H7 (cell line): ENCODE measurements at regions not wholly inside any gene's neighbourhood (a gene's known extent, or its start where the extent isn't known, plus 50 kb on each side); places are given as distances from the start of the nearest gene placed in this dataset.

Experiments
- DNase-seq: peaks from one replicate; pipeline ENCODE4 v3.0.0; 2012
- H3K27me3 ChIP-seq: 2 replicates; pipeline ENCODE4 v1.6.0; 2011; ENCODE audit warnings: mild to moderate bottlenecking, low read length; ENCODE audit not compliant: control insufficient read depth, insufficient read depth
- H3K36me3 ChIP-seq: replicated peaks from 2 replicates; pipeline ENCODE4 v1.5.1; 2011; ENCODE audit warnings: low read length; ENCODE audit not compliant: control insufficient read depth, insufficient read depth
- H3K4me3 ChIP-seq: 2 replicates; pipeline ENCODE4 v1.5.1; 2011; ENCODE audit warnings: low read depth, mild to moderate bottlenecking, control low read depth, low read length, moderate library complexity; ENCODE audit not compliant: insufficient read depth

GRCh38 chr3:180808823-180809575 lies 103.5 kb upstream of the FXR1 start:
- no peak for DNase-seq
- Histone ChIP-seq H3K36me3 (no peaks in the 10 kb centered on the region), H3K4me3 (no peak overlapping the region), H3K27me3 (no peaks in the 10 kb centered on the region)

DNA sequence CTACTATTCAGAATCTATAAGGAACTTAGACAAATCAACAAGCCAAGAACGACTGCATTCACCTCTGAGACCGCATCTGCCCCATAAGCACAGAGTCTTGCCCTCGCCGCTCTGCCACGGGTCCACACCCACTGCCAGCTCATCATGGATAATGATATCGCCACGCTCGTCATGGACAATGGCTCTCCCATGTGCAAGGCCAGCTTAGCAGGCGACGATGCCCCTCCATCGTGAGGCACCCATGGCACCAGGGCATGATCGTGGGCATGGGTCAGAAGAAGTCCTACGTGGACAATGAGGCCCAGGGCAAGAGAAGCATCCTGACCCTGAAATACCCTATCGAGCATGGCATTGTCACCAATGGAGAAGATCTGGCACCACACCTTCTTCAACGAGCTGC lies 92.1 kb upstream of the FXR1 start:
- no peak for DNase-seq
- Histone ChIP-seq H3K4me3 (no peak overlapping the region), H3K36me3 (no peaks in the 10 kb centered on the region), H3K27me3 (no peaks in the 10 kb centered on the region)

- Histone ChIP-seq H3K36me3 (no peaks in the 10 kb centered on the region), H3K27me3 (no peaks in the 10 kb centered on the region), H3K4me3 (no peak overlapping the region)
- no peak for DNase-seq
Measured at GRCh38 chr3:180825964-180826363, 86.5 kb upstream of the FXR1 start.

DNA sequence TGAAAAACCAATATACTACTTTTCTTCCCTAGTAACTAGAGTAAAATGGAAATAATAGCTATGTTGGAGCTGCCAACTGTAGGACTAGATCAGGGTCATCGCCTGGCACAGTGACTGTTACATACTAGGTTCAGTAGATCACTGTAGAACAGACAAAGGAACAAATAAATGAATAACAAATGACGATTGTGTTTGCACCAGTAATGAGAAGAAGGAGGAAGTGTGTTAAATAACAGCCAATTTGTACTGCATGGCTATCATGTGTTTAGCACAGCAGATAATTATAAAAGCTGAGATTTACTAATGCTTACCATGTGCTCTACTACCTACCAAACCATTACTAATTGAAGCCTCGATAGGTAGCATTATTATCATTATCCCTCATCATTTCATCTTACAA lies 85.3 kb upstream of the FXR1 start:
- DNase-seq: no peak
- H3K36me3 ChIP-seq: no peaks in the 10 kb centered on the region
- no peak overlapping the region for H3K4me3 ChIP-seq
- no peaks in the 10 kb centered on the region for H3K27me3 ChIP-seq

DNA sequence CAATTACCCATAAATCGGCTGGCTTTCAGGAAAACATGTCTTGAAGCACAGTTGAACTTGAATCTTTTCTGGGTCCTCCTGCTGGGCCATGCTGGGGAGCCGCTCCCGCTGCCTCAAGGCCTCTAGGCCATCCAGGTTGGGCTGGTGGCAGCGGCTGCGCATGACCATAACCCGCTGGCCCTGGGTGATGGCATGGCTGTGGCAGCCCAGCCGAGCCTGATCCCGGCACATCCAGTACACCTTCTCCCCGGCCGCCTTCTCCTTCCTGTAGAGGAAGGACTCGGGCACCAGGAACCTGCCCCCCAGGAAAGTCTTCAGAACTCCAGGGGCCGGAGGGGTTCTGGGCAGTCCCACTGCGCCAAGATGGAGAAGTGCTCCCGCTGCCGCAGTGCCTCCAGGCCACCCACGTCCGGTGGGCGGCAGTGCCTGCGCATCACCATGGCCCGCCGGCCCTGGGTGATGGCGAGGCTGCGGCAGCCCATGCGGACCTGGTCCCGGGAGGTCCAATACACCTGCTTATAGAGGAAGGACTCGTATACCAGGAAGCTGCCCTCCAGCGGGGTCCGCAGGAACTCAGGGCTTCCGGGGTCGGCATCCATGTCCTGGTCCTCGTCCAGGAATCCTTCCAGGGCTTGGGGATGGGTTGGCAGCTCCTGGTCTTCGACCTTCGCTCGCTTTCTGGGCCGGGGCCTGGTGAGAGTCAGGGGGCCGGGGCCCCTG lies 84.3 kb upstream of the FXR1 start:
- DNase-seq: peak; percentile 18
- Histone ChIP-seq H3K27me3 (no peaks in the 10 kb centered on the region), H3K36me3 (no peaks in the 10 kb centered on the region), H3K4me3 (no peak overlapping the region)

- peak; percentile 22 for DNase-seq
- H3K36me3 ChIP-seq: no peaks in the 10 kb centered on the region
- H3K4me3 ChIP-seq: no peak overlapping the region
- no peaks in the 10 kb centered on the region for H3K27me3 ChIP-seq
Measured at GRCh38 chr3:180828723-180829408, 83.6 kb upstream of the FXR1 start.

GRCh38 chr3:180829409-180830405 lies 82.8 kb upstream of the FXR1 start:
- Histone ChIP-seq H3K27me3 (no peaks in the 10 kb centered on the region), H3K36me3 (no peaks in the 10 kb centered on the region), H3K4me3 (no peak overlapping the region)
- DNase-seq: peak; percentile 18

DNA sequence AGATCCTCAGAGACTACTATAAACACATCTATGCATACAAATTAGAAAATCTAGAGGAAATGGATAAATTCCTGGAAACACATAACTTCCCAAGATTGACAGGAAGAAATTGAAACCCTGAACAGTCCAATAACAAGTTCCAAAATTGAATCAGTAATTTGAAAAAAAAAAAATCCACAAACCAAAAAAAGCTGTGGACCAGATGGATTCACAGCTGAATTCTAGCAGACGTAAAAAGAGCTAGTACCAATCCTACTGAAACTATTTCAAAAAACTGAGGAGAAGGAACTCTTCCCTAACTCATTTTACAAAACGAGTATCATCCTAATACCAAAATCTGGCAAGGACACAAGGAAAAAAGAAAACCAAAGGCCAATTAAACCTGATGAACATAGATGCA lies 77.0 kb upstream of the FXR1 start:
- H3K4me3 ChIP-seq: no peak overlapping the region
- H3K27me3 ChIP-seq: no peaks in the 10 kb centered on the region
- no peak for DNase-seq
- H3K36me3 ChIP-seq: no peaks in the 10 kb centered on the region

DNA sequence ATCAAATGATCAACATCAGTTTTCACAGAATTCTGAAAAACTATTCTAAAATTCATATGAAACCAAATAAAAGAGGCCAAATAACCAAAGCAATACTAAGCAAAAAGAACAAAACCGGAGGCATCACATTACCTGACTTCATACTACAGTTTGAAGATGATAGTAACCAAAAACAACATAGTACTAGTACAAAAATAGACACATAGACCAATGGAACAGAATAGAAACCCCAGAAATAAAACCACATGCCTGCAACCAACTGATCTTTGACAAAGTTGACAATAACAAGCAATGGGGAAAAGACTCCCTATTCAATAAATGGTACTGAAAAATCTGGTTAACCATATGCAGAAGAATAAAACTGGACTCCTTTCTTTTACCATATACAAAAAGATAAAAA lies 75.7 kb upstream of the FXR1 start:
- H3K27me3 ChIP-seq: no peaks in the 10 kb centered on the region
- no peak overlapping the region for H3K4me3 ChIP-seq
- no peaks in the 10 kb centered on the region for H3K36me3 ChIP-seq
- DNase-seq: no peak

DNA sequence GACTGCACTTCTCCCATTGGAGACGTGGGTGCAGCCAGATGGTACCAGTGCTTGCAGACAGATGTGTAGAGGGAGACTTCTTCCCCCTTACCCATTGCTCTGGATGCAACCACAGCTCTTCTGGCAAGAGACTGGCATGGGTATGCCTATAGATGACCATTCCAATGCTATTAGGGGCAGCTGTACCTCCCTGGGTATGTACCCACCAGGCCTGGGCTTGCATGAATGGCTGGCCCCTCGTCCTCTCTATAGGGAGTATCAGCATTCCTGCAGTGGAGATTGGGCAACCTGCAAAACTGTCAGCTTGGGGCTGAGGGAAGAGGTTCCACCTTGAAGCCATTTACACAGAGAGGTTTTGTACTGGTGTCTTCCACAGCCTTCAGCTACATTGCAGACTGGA lies 57.6 kb upstream of the FXR1 start:
- DNase-seq: no peak
- no peaks in the 10 kb centered on the region for H3K36me3 ChIP-seq
- H3K4me3 ChIP-seq: no peak overlapping the region
- H3K27me3 ChIP-seq: no peaks in the 10 kb centered on the region

DNA sequence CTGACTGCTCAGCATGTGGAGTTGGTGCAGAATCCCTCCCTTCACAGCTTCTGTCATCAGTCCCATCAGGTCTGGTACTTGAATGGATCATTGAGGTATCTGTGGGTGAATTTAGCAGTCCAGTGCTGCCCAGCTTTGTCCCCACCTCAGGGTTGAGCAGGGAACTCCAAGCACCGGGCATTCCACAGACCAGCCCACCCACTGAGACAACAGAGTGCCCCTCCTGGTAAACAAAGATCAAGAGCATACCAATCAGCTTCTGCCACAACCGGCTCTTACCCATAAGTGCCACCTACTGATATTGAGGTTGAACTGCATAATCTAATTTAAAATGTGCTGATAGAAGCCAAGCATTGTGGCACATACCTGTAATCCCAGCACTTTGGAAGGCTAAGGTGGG lies 57.1 kb upstream of the FXR1 start:
- no peak overlapping the region for H3K4me3 ChIP-seq
- H3K27me3 ChIP-seq: no peaks in the 10 kb centered on the region
- DNase-seq: peak; percentile 10
- no peaks in the 10 kb centered on the region for H3K36me3 ChIP-seq

DNA sequence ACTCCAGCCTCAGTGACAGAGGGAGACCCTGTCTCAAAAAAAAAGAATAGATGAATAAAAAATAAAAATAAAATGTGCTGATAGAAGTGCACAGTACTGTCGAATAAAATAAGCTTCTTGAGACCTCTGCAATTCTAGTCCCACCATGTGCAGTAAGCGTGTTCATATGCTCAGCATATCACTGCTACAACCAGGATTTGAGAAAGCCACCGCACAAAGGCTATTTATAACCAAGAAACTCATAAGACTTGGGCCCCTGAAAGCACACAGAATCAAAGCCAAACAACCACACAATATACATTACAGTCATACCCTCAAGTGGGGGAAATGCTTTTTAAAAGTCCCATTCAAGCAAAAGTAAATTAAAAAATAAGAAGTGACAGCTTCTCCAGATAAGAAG lies 56.5 kb upstream of the FXR1 start:
- H3K27me3 ChIP-seq: no peaks in the 10 kb centered on the region
- H3K36me3 ChIP-seq: no peaks in the 10 kb centered on the region
- no peak overlapping the region for H3K4me3 ChIP-seq
- no peak for DNase-seq

DNA sequence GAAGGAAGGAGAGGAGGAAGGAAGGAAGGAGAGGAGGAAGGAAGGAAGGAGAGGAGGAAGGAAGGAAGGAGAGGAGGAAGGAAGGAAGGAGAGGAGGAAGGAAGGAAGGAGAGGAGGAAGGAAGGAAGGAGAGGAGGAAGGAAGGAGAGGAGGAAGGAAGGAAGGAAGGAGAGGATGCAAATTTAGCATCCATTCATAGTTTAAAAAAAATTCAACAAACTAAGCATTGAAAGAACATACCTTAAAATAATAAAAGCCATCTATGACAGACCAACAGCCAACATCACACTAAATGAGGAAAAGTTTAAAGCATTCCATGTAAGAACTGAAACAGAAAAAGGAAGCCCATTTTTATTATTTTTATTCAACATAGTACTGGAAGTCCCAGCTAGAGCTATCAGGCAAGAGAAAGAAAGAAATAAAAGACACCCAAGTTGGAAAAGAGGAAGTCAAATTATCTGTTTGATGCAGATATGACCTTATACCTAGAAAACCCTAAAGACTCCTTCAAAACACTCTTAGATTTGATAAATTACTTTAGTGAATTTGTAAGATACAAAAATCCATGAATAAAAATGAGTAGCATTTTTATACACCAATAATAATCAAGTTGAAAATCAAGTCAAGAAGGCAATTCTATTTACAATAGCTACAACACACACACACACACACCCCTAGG lies 52.2 kb upstream of the FXR1 start:
- H3K4me3 ChIP-seq: no peak overlapping the region
- H3K27me3 ChIP-seq: no peaks in the 10 kb centered on the region
- no peaks in the 10 kb centered on the region for H3K36me3 ChIP-seq
- no peak for DNase-seq
